ENCODE measurements at regions not wholly inside any gene's neighbourhood (a gene's known extent, or its start where the extent isn't known, plus 50 kb on each side); places are given as distances from the start of the nearest gene placed in this dataset.

GRCh38 chr5:71771191-71771590 is 52.1 kb downstream of the CARTPT start:
- TF ChIP-seq CTCF (IDR thresholded peaks at IDR 0.05; ENCODE audit: borderline replicate concordance, insufficient read depth, low read depth, low read length), result no peak
- H3K4me3 ChIP-seq (ENCODE audit: low read depth, low read length), result no peak overlapping the region

GRCh38 chr5:71778678-71779276 is 59.7 kb downstream of the CARTPT start:
- TF ChIP-seq CTCF (IDR thresholded peaks at IDR 0.05; ENCODE audit: borderline replicate concordance, insufficient read depth, low read depth, low read length), result peak; percentile 71; the same call in 1 of the 2 replicates
- no peak overlapping the region for H3K4me3 ChIP-seq (ENCODE audit: low read depth, low read length)

- no peak for TF ChIP-seq CTCF (IDR thresholded peaks at IDR 0.05; ENCODE audit: borderline replicate concordance, insufficient read depth, low read depth, low read length)
- no peak overlapping the region for H3K4me3 ChIP-seq (ENCODE audit: low read depth, low read length)
These were observed 61.5 kb downstream of the CARTPT start for GRCh38 chr5:71780597-71780996.

- no peak for TF ChIP-seq CTCF (IDR thresholded peaks at IDR 0.05; ENCODE audit: borderline replicate concordance, insufficient read depth, low read depth, low read length)
- no peak overlapping the region for H3K4me3 ChIP-seq (ENCODE audit: low read depth, low read length)
These were observed 63.3 kb downstream of the CARTPT start for GRCh38 chr5:71782393-71782770.

- H3K4me3 ChIP-seq (ENCODE audit: low read depth, low read length), result no peak overlapping the region
- TF ChIP-seq CTCF (IDR thresholded peaks at IDR 0.05; ENCODE audit: borderline replicate concordance, insufficient read depth, low read depth, low read length), result peak; percentile 58; the same call in 1 of the 2 replicates
These were observed 64.0 kb downstream of the CARTPT start for GRCh38 chr5:71782771-71783770.

GRCh38 chr5:71783891-71784290 is 64.8 kb downstream of the CARTPT start:
- no peak for TF ChIP-seq CTCF (IDR thresholded peaks at IDR 0.05; ENCODE audit: borderline replicate concordance, insufficient read depth, low read depth, low read length)
- no peak overlapping the region for H3K4me3 ChIP-seq (ENCODE audit: low read depth, low read length)
